T-helper 2 cell treated with Interferon-gamma antibody and Interleukin-4, amounts not matched to agents 5 μg/mL and 100 μg/mL, for 36 hours (primary cell): ENCODE measurements at regions not wholly inside any gene's neighbourhood (a gene's known extent, or its start where the extent isn't known, plus 50 kb on each side); places are given as distances from the start of the nearest gene placed in this dataset.
"Not testable (repeated sequence)": the region's sequence is repeated elsewhere in the genome, so short reads cannot be mapped to it uniquely, and the experiment has no call there.

Experiments used
- DNase-seq: peaks from one replicate; pipeline ENCODE4 v3.0.0; 2021; ENCODE audit warnings: low spot score
- H3K27ac Mint-ChIP-seq: one replicate; pipeline ENCODE4 v1.8.0; 2021; ENCODE audit warnings: mild to moderate bottlenecking, mixed read lengths
- H3K27me3 Mint-ChIP-seq: one replicate; pipeline ENCODE4 v1.8.0; 2021; ENCODE audit warnings: low read depth, mixed read lengths
- H3K36me3 Mint-ChIP-seq: one replicate; pipeline ENCODE4 v1.8.0; 2021; ENCODE audit warnings: low read depth, mixed read lengths
- H3K4me1 Mint-ChIP-seq: one replicate; pipeline ENCODE4 v1.8.0; 2021; ENCODE audit warnings: low read depth, mixed read lengths
- H3K4me3 Mint-ChIP-seq: one replicate; pipeline ENCODE4 v1.8.0; 2022; ENCODE audit warnings: mild to moderate bottlenecking, moderate library complexity, mixed read lengths
- H3K9me3 Mint-ChIP-seq: one replicate; pipeline ENCODE4 v1.8.0; 2021; ENCODE audit warnings: mixed read lengths

GRCh38 chr12:102669056-102669455 is 188.7 kb upstream of the IGF1 start:
- Mint-ChIP-seq H3K27me3 (peaks cover 4% of the 10 kb centered on the region), H3K4me3 (no peak overlapping the region), H3K36me3 (no peaks in the 10 kb centered on the region), H3K9me3 (peaks cover 7% of the 10 kb centered on the region), H3K27ac (no peak overlapping the region), H3K4me1 (no peaks in the 10 kb centered on the region)
- no peak for DNase-seq

DNA sequence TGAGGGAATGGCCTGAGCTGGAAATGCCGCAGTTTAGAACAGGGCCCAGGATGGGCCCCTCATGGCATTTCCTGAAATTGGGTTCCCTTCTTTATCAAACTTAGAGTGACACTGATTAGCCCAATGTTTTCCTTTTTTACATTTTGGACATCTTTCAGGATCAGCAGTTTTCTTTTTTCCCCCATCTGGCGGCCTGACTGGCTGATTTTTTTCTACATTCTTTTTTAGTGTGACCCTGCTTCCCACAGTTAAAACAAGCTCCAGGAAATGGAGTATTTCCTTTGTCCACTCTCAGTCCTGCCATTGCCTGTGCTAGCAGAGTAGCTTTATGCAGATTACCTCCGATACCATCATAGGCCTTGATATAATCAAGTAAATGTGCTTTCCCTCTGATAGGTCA is 185.8 kb upstream of the IGF1 start:
- H3K9me3 Mint-ChIP-seq, H3K27me3 Mint-ChIP-seq, H3K4me1 Mint-ChIP-seq, H3K36me3 Mint-ChIP-seq, DNase-seq, H3K4me3 Mint-ChIP-seq, H3K27ac Mint-ChIP-seq: not testable (repeated sequence)

GRCh38 chr12:102659200-102659911 is 179.0 kb upstream of the IGF1 start:
- no peak overlapping the region for H3K27ac Mint-ChIP-seq
- H3K27me3 Mint-ChIP-seq, result no peaks in the 10 kb centered on the region
- no peaks in the 10 kb centered on the region for H3K4me1 Mint-ChIP-seq
- no peak for DNase-seq
- H3K36me3 Mint-ChIP-seq, result no peaks in the 10 kb centered on the region
- no peak overlapping the region for H3K4me3 Mint-ChIP-seq
- H3K9me3 Mint-ChIP-seq, result peaks cover 9% of the 10 kb centered on the region

DNA sequence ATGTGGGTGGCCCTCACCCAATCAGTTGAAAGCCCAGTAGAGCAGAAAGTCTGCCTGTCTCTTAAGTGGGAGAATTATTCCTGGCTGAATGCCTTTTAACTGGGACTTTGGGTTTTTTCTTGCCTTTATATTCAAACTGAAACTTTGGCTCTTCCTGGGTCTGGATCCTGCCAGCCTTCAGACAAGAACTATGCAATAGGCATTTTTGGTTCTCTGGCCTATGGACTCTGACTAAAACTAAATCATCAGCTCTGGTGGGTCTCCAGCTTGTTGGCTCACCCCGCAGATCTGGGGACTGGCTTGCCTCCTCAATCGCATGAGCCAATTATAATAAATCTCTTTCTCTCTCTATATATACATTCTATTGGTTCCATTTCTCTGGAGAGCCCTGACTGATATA is 173.0 kb upstream of the IGF1 start:
- no peaks in the 10 kb centered on the region for H3K27me3 Mint-ChIP-seq
- H3K9me3 Mint-ChIP-seq, result peaks cover 2% of the 10 kb centered on the region
- H3K4me3 Mint-ChIP-seq, result no peak overlapping the region
- no peaks in the 10 kb centered on the region for H3K4me1 Mint-ChIP-seq
- no peak overlapping the region for H3K27ac Mint-ChIP-seq
- H3K36me3 Mint-ChIP-seq, result no peaks in the 10 kb centered on the region
- no peak for DNase-seq

DNA sequence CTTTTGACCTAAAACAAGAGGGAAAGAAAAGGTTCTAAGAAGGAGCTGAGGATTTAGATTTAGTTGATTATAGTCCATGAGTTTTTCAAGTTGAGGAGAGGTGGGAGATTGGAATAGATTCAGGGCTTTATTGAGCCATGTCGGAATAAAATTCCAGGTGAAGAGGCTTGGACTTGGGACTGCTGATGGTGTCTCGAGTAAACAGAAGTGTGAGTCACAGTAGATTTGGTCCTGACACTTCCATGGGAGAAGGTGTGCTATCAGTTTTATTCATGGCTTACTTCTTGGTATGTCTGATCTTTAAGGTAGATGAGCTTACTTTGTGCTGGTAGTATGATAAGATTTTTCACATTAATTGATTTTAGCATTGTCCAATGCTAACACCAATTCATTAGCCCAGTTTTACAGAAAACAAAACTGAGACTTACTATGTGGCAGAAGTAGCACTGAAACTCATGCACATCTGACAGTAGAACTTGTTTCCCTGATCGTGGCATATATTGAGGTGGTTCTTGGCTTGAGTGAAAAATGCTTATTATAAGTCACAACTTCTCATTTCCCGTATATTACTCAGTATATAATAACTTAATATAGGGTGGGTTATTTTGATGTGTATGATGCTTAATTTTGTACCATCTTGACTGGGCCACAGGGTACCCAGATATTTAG is 172.4 kb upstream of the IGF1 start:
- H3K9me3 Mint-ChIP-seq, result no peaks in the 10 kb centered on the region
- no peak overlapping the region for H3K27ac Mint-ChIP-seq
- DNase-seq, result no peak
- no peak overlapping the region for H3K4me3 Mint-ChIP-seq
- no peaks in the 10 kb centered on the region for H3K27me3 Mint-ChIP-seq
- H3K4me1 Mint-ChIP-seq, result no peaks in the 10 kb centered on the region
- no peaks in the 10 kb centered on the region for H3K36me3 Mint-ChIP-seq

DNA sequence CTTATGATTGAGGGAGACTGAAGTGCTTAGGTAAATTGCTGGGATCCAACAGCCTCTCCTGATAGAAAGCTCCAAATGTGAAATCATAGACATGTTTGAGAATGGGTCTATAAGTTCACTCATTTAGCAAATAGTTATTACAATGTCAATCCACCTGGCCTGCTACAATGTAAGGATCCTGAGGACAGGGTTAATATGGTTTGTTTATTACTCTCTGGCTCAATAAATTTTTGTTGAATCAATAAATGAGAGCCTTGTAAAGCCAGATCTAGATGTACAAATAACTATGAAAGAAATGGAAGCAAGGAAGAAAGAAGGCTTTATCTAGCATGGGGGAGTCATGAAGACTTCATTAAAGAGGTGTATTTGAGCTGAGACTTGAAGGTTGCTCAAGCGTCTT is 165.6 kb upstream of the IGF1 start:
- Mint-ChIP-seq H3K36me3 (no peaks in the 10 kb centered on the region), H3K4me3 (no peak overlapping the region), H3K4me1 (no peaks in the 10 kb centered on the region), H3K9me3 (peaks cover 4% of the 10 kb centered on the region), H3K27me3 (no peaks in the 10 kb centered on the region), H3K27ac (no peak overlapping the region)
- no peak for DNase-seq

- Mint-ChIP-seq H3K9me3 (peaks cover 8% of the 10 kb centered on the region), H3K36me3 (no peaks in the 10 kb centered on the region), H3K4me1 (no peaks in the 10 kb centered on the region), H3K27me3 (no peaks in the 10 kb centered on the region), H3K4me3 (no peak overlapping the region), H3K27ac (no peak overlapping the region)
- DNase-seq, result no peak
Measured at GRCh38 chr12:102643879-102644575, 163.7 kb upstream of the IGF1 start.

- peaks cover 8% of the 10 kb centered on the region for H3K9me3 Mint-ChIP-seq
- no peaks in the 10 kb centered on the region for H3K27me3 Mint-ChIP-seq
- no peak for DNase-seq
- H3K4me1 Mint-ChIP-seq, result no peaks in the 10 kb centered on the region
- H3K27ac Mint-ChIP-seq, result no peak overlapping the region
- no peaks in the 10 kb centered on the region for H3K36me3 Mint-ChIP-seq
- no peak overlapping the region for H3K4me3 Mint-ChIP-seq
Measured at GRCh38 chr12:102642199-102642598, 161.8 kb upstream of the IGF1 start.

DNA sequence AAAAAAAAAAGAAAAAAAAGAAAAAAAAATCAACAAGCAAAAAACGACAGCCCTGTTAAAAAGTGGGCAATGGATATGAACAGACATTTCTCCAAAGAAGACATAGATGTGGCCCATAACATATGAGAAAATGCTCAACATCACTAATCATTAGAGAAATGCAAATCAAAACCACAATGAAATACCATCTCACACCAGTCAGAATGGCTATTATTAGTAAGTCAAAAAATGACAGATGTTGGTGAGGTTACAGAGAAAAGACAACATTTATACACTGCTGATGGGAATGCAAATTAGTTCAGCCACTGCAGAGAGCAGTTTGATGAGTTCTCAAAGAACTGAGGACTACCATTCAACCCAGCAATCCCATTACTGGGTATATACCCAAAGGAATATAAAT is 160.3 kb upstream of the IGF1 start:
- H3K27me3 Mint-ChIP-seq, H3K9me3 Mint-ChIP-seq, H3K4me1 Mint-ChIP-seq, DNase-seq, H3K36me3 Mint-ChIP-seq, H3K4me3 Mint-ChIP-seq, H3K27ac Mint-ChIP-seq: not testable (repeated sequence)

- H3K27me3 Mint-ChIP-seq, result no peaks in the 10 kb centered on the region
- no peak overlapping the region for H3K4me3 Mint-ChIP-seq
- H3K4me1 Mint-ChIP-seq, result no peaks in the 10 kb centered on the region
- no peak overlapping the region for H3K27ac Mint-ChIP-seq
- peaks cover 8% of the 10 kb centered on the region for H3K9me3 Mint-ChIP-seq
- H3K36me3 Mint-ChIP-seq, result no peaks in the 10 kb centered on the region
- DNase-seq, result no peak
Measured at GRCh38 chr12:102638777-102639176, 158.4 kb upstream of the IGF1 start.

- H3K4me3 Mint-ChIP-seq, result no peak overlapping the region
- H3K36me3 Mint-ChIP-seq, result no peaks in the 10 kb centered on the region
- H3K27me3 Mint-ChIP-seq, result no peaks in the 10 kb centered on the region
- H3K4me1 Mint-ChIP-seq, result no peaks in the 10 kb centered on the region
- DNase-seq, result no peak
- H3K27ac Mint-ChIP-seq, result no peak overlapping the region
- no peaks in the 10 kb centered on the region for H3K9me3 Mint-ChIP-seq
Measured at GRCh38 chr12:102633981-102634605, 153.7 kb upstream of the IGF1 start.

DNA sequence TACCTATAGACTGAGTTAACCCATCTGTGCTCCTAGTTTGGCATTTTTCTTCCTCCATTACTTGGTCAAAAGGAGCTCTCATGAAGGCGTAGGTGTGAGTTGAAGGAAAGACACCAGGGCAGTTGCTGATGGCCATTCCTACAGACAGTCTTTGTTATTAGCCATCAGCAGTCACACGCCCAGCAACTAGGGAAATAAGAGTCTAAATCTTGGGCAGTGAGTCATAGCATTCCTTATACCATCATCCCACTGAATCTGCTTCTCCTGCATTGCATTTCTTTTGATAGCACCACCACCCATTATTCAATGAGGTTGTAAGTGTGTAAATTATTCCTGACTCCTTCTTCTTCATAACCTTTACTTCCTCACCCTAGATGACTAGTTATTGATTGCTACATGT is 150.9 kb upstream of the IGF1 start:
- H3K36me3 Mint-ChIP-seq, result no peaks in the 10 kb centered on the region
- H3K9me3 Mint-ChIP-seq, result peaks cover 8% of the 10 kb centered on the region
- H3K27me3 Mint-ChIP-seq, result no peaks in the 10 kb centered on the region
- H3K4me1 Mint-ChIP-seq, result no peaks in the 10 kb centered on the region
- no peak for DNase-seq
- no peak overlapping the region for H3K4me3 Mint-ChIP-seq
- H3K27ac Mint-ChIP-seq, result no peak overlapping the region

DNA sequence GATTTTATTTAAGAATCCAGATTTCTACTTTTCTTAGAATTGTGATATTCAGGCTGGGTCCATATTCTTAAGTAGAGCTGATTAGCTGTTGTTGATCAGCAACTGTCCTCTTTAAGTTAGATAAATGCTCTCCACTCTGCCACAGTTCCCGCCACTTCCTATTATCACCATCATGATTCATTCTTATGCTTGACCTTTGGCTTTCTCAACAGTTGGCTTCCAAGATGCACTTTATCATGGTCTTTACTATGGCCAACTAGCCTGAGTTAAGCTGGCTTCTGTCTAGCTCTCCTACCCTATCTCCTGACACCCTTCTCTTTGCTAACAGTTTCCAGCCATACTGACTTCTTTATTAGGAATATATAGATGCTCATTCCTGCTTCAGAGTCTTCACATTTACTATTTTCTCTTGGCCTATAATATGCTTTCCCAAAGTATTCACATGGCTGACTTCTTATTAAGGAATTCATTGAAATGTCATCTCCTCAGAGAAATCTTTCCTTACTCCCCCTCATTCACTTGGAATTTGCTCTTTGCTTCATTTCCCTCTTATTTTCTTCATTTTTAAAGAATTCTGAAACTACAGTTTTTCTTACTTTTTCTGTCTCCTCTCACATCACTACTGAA is 149.0 kb upstream of the IGF1 start:
- Mint-ChIP-seq H3K9me3 (peaks cover 14% of the 10 kb centered on the region), H3K4me1 (no peaks in the 10 kb centered on the region), H3K27ac (no peak overlapping the region), H3K4me3 (no peak overlapping the region), H3K36me3 (no peaks in the 10 kb centered on the region), H3K27me3 (no peaks in the 10 kb centered on the region)
- DNase-seq, result no peak

- Mint-ChIP-seq H3K36me3 (no peaks in the 10 kb centered on the region), H3K9me3 (peaks cover 14% of the 10 kb centered on the region), H3K4me1 (no peaks in the 10 kb centered on the region), H3K27me3 (no peaks in the 10 kb centered on the region), H3K4me3 (no peak overlapping the region), H3K27ac (no peak overlapping the region)
- no peak for DNase-seq
Measured at GRCh38 chr12:102625819-102626218, 145.5 kb upstream of the IGF1 start.
